Neural progenitor cell (in vitro differentiated cells): ENCODE measurements at regions not wholly inside any gene's neighbourhood (a gene's known extent, or its start where the extent isn't known, plus 50 kb on each side); places are given as distances from the start of the nearest gene placed in this dataset.

Experiments used
- DNase-seq: peaks from one replicate; pipeline ENCODE4 v3.0.0-alpha.2; 2016; ENCODE audit warnings: low spot score
- H2AFZ ChIP-seq: fragments of 200-600 bp; sonication (generic); replicated peaks from 2 replicates; pipeline ENCODE4 v1.6.1; 2016; ENCODE audit warnings: antibody characterized with exemption
- H3F3A ChIP-seq: fragments of 200-600 bp; sonication (generic); 2 replicates; pipeline ENCODE4 v1.6.1; 2016; ENCODE audit warnings: antibody characterized with exemption, low read depth
- H3K27ac ChIP-seq: fragments of 200-600 bp; sonication (generic); 2 replicates; pipeline ENCODE4 v1.5.1; 2016; ENCODE audit warnings: mild to moderate bottlenecking
- H3K27me3 ChIP-seq: fragments of 200-600 bp; sonication (generic); 2 replicates; pipeline ENCODE4 v1.6.1; 2016; ENCODE audit warnings: mild to moderate bottlenecking, moderate library complexity
- H3K36me3 ChIP-seq: fragments of 200-600 bp; sonication (generic); 2 replicates; pipeline ENCODE4 v1.5.1; 2016
- H3K4me1 ChIP-seq: fragments of 200-600 bp; sonication (generic); 2 replicates; pipeline ENCODE4 v1.6.1; 2016; ENCODE audit warnings: mixed run types
- H3K4me2 ChIP-seq: fragments of 200-600 bp; sonication (generic); 2 replicates; pipeline ENCODE4 v1.6.1; 2016
- H3K4me3 ChIP-seq: fragments of 200-600 bp; sonication (generic); 2 replicates; pipeline ENCODE4 v1.5.1; 2016
- H3K79me2 ChIP-seq: fragments of 200-600 bp; sonication (generic); 2 replicates; pipeline ENCODE4 v1.6.1; 2016; ENCODE audit warnings: low read depth
- H3K9ac ChIP-seq: fragments of 200-600 bp; sonication (generic); 2 replicates; pipeline ENCODE4 v1.6.1; 2016
- H3K9me3 ChIP-seq: fragments of 200-600 bp; sonication (generic); 2 replicates; pipeline ENCODE4 v1.5.1; 2016; ENCODE audit warnings: low read depth
- H4K20me1 ChIP-seq: fragments of 200-600 bp; sonication (generic); 2 replicates; pipeline ENCODE4 v1.6.1; 2016; ENCODE audit warnings: low read depth
- H3K27ac Mint-ChIP-seq: 3 replicates; pipeline ENCODE4 v1.8.0; 2021; ENCODE audit warnings: mixed read lengths
- H3K27me3 Mint-ChIP-seq: 2 replicates; pipeline ENCODE4 v1.8.0; 2022; ENCODE audit warnings: low read depth, mild to moderate bottlenecking, inconsistent platforms, moderate library complexity, mixed read lengths; ENCODE audit not compliant: insufficient read depth
- H3K36me3 Mint-ChIP-seq: 3 replicates; pipeline ENCODE4 v1.8.0; 2021; ENCODE audit warnings: mixed read lengths
- H3K4me1 Mint-ChIP-seq: 3 replicates; pipeline ENCODE4 v1.8.0; 2021; ENCODE audit warnings: mixed read lengths
- H3K4me3 Mint-ChIP-seq: 3 replicates; pipeline ENCODE4 v1.8.0; 2021; ENCODE audit warnings: mild to moderate bottlenecking, moderate library complexity, mixed read lengths
- H3K9me3 Mint-ChIP-seq: 3 replicates; pipeline ENCODE4 v1.8.0; 2020; ENCODE audit warnings: mixed read lengths
- CTCF ChIP-seq: fragments of 200-600 bp; sonication (generic); IDR thresholded peaks from 2 replicates; pipeline ENCODE4 v1.5.1; 2017; ENCODE audit warnings: antibody characterized with exemption, mild to moderate bottlenecking
- EZH2 ChIP-seq: fragments of 200-600 bp; sonication (generic); IDR thresholded peaks from 2 replicates; pipeline ENCODE4 v1.6.1; 2017; ENCODE audit warnings: antibody characterized with exemption, mild to moderate bottlenecking, moderate library complexity
- EZH2phosphoT487 ChIP-seq: fragments of 200-600 bp; sonication (generic); IDR thresholded peaks from 2 replicates; pipeline ENCODE4 v1.6.1; 2017; ENCODE audit warnings: antibody characterized with exemption

GRCh38 chr10:78209970-78210369, 176.3 kb downstream of the RPS24 start:
- no peak overlapping the region for H2AFZ ChIP-seq
- no peak overlapping the region for H3K9ac ChIP-seq
- H3K27me3 ChIP-seq: no peaks in the 10 kb centered on the region
- H3K4me3 ChIP-seq: no peak overlapping the region
- TF ChIP-seq CTCF (no peak), EZH2phosphoT487 (no peak), EZH2 (no peak)
- no peak overlapping the region for H3K4me2 ChIP-seq
- H3K27ac ChIP-seq: no peak overlapping the region
- peaks cover 4% of the 10 kb centered on the region for H3K4me1 ChIP-seq
- no peaks in the 10 kb centered on the region for H3F3A ChIP-seq
- Mint-ChIP-seq H3K4me1 (peaks cover 40% of the 10 kb centered on the region), H3K9me3 (no peaks in the 10 kb centered on the region), H3K4me3 (no peak overlapping the region), H3K27me3 (peaks cover 2% of the 10 kb centered on the region), H3K36me3 (no peaks in the 10 kb centered on the region), H3K27ac (no peak overlapping the region)
- H3K9me3 ChIP-seq: no peaks in the 10 kb centered on the region
- DNase-seq: no peak
- no peaks in the 10 kb centered on the region for H4K20me1 ChIP-seq
- H3K36me3 ChIP-seq: no peaks in the 10 kb centered on the region
- no peaks in the 10 kb centered on the region for H3K79me2 ChIP-seq

- H3K4me3 ChIP-seq: no peak overlapping the region
- H3K9me3 ChIP-seq: no peaks in the 10 kb centered on the region
- no peak overlapping the region for H3K9ac ChIP-seq
- no peak overlapping the region for H3K27ac ChIP-seq
- Mint-ChIP-seq H3K9me3 (no peaks in the 10 kb centered on the region), H3K36me3 (no peaks in the 10 kb centered on the region), H3K4me1 (peaks cover 41% of the 10 kb centered on the region), H3K4me3 (no peak overlapping the region), H3K27ac (no peak overlapping the region), H3K27me3 (peaks cover 2% of the 10 kb centered on the region)
- H4K20me1 ChIP-seq: no peaks in the 10 kb centered on the region
- H3K4me2 ChIP-seq: no peak overlapping the region
- peaks cover 4% of the 10 kb centered on the region for H3K4me1 ChIP-seq
- H3F3A ChIP-seq: no peaks in the 10 kb centered on the region
- H3K27me3 ChIP-seq: no peaks in the 10 kb centered on the region
- no peaks in the 10 kb centered on the region for H3K36me3 ChIP-seq
- no peaks in the 10 kb centered on the region for H3K79me2 ChIP-seq
- H2AFZ ChIP-seq: no peak overlapping the region
- no peak for TF ChIP-seq CTCF
- TF ChIP-seq EZH2phosphoT487: no peak
- no peak for TF ChIP-seq EZH2
- no peak for DNase-seq
These were observed 176.9 kb downstream of the RPS24 start for GRCh38 chr10:78210548-78210947.

- Mint-ChIP-seq H3K36me3 (no peaks in the 10 kb centered on the region), H3K4me3 (no peak overlapping the region), H3K4me1 (peaks cover 41% of the 10 kb centered on the region), H3K9me3 (no peaks in the 10 kb centered on the region), H3K27ac (no peak overlapping the region), H3K27me3 (peaks cover 2% of the 10 kb centered on the region)
- Histone ChIP-seq H3K4me2 (no peak overlapping the region), H3F3A (no peaks in the 10 kb centered on the region), H3K36me3 (no peaks in the 10 kb centered on the region), H3K79me2 (no peaks in the 10 kb centered on the region), H3K9me3 (no peaks in the 10 kb centered on the region), H4K20me1 (no peaks in the 10 kb centered on the region), H2AFZ (no peak overlapping the region), H3K27ac (no peak overlapping the region), H3K4me1 (peaks cover 4% of the 10 kb centered on the region), H3K9ac (no peak overlapping the region), H3K27me3 (no peaks in the 10 kb centered on the region), H3K4me3 (no peak overlapping the region)
- no peak for DNase-seq
- TF ChIP-seq EZH2 (no peak), CTCF (no peak), EZH2phosphoT487 (no peak)
These were observed 177.3 kb downstream of the RPS24 start for GRCh38 chr10:78210976-78211375.
